MCF 10A (cell line): ENCODE measurements at regions not wholly inside any gene's neighbourhood (a gene's known extent, or its start where the extent isn't known, plus 50 kb on each side); places are given as distances from the start of the nearest gene placed in this dataset.

Experiments used
- BruUV-seq: library from RNA; stranded (reverse); fragments of 400-500 nt; replicated peaks from 2 replicates; lab custom pipeline; 2021; lab: Mats Ljungman, UMichigan
- CTCF ChIA-PET: fragments of 300-600 bp; sonication (Branson Sonifier 250); formaldehyde crosslinking; extraction: SDS; loops from one replicate; lab custom pipeline; 2021; ENCODE audit warnings: antibody characterized with exemption, inconsistent platforms; lab: Yijun Ruan, JAX
- POLR2A ChIA-PET: fragments of 300-600, 350-650 bp; sonication (Branson Sonifier 250); formaldehyde crosslinking; extraction: SDS; loops from one replicate; lab custom pipeline; 2020; ENCODE audit warnings: antibody characterized with exemption, inconsistent platforms; lab: Yijun Ruan, JAX
- DNase-seq: peaks from one replicate; pipeline ENCODE4 v3.0.0-alpha.2; 2018; ENCODE audit not compliant: unreplicated experiment
- H3K27ac Mint-ChIP-seq: one replicate; pipeline ENCODE4 v1.8.0; 2022; ENCODE audit warnings: mild to moderate bottlenecking, low read depth, mixed read lengths; ENCODE audit not compliant: unreplicated experiment
- H3K27me3 Mint-ChIP-seq: one replicate; pipeline ENCODE4 v1.8.0; 2022; ENCODE audit warnings: mixed read lengths; ENCODE audit not compliant: insufficient read depth, unreplicated experiment
- H3K36me3 Mint-ChIP-seq: one replicate; pipeline ENCODE4 v1.8.0; 2022; ENCODE audit warnings: mild to moderate bottlenecking, moderate library complexity, mixed read lengths; ENCODE audit not compliant: insufficient read depth, unreplicated experiment
- H3K4me1 Mint-ChIP-seq: one replicate; pipeline ENCODE4 v1.8.0; 2022; ENCODE audit warnings: mixed read lengths; ENCODE audit not compliant: insufficient read depth, unreplicated experiment
- H3K4me3 Mint-ChIP-seq: one replicate; pipeline ENCODE4 v1.8.0; 2022; ENCODE audit warnings: mild to moderate bottlenecking, moderate library complexity, mixed read lengths; ENCODE audit not compliant: unreplicated experiment
- H3K9me3 Mint-ChIP-seq: one replicate; pipeline ENCODE4 v1.8.0; 2022; ENCODE audit warnings: mixed read lengths; ENCODE audit not compliant: unreplicated experiment
- CTCF ChIP-seq: fragments of 200-600 bp; IDR thresholded peaks from one replicate; pipeline ENCODE4 v1.8.0; 2022; ENCODE audit warnings: antibody characterized with exemption, mild to moderate bottlenecking; ENCODE audit not compliant: unreplicated experiment
- intact Hi-C: fragments of 100-400 bp; cut with micrococcal nuclease; formaldehyde crosslinking; loops from 2 replicates; pipeline ENCODE4 v1.14.1; 2022

GRCh38 chr9:82567953-82568352 is 495.0 kb downstream of the RASEF start:
- no peak for TF ChIP-seq CTCF
- no peak for DNase-seq
- no peaks in the 10 kb centered on the region for H3K36me3 Mint-ChIP-seq
- ChIA-PET CTCF (interaction anchor here (0.7 to 1.1 kb wide), 2 partner anchors 39 to 848 kb away, joined by 3 to 4 read pairs; no protein-coding TSS in a partner anchor), POLR2A (interaction anchor here (0.6 kb wide), 1 partner anchor 1816 kb away, joined by 3 read pairs; no protein-coding TSS in a partner anchor)
- H3K9me3 Mint-ChIP-seq, result no peaks in the 10 kb centered on the region
- no peak overlapping the region for H3K27ac Mint-ChIP-seq
- BruUV-seq, result no TSS peak
- no peaks in the 10 kb centered on the region for H3K4me1 Mint-ChIP-seq
- no peaks in the 10 kb centered on the region for H3K27me3 Mint-ChIP-seq
- H3K4me3 Mint-ChIP-seq, result no peak overlapping the region
- intact Hi-C loops, result no loop called here

- CTCF ChIA-PET, result interaction anchor here (0.6 to 1.0 kb wide), 4 partner anchors 9 to 114 kb away, joined by 3 to 6 read pairs (median 4); no protein-coding TSS in a partner anchor
- TF ChIP-seq CTCF, result no peak
- POLR2A ChIA-PET, result no interaction called here
- H3K4me1 Mint-ChIP-seq, result no peaks in the 10 kb centered on the region
- H3K9me3 Mint-ChIP-seq, result peaks cover 7% of the 10 kb centered on the region
- no peaks in the 10 kb centered on the region for H3K36me3 Mint-ChIP-seq
- DNase-seq, result peak; percentile 13
- intact Hi-C loops, result no loop called here
- no peak overlapping the region for H3K4me3 Mint-ChIP-seq
- no peaks in the 10 kb centered on the region for H3K27me3 Mint-ChIP-seq
- no TSS peak for BruUV-seq
- H3K27ac Mint-ChIP-seq, result no peak overlapping the region
These were observed 492.7 kb downstream of the RASEF start for GRCh38 chr9:82570226-82570625.

- intact Hi-C loops, result no loop called here
- BruUV-seq, result no TSS peak
- Mint-ChIP-seq H3K4me3 (no peak overlapping the region), H3K4me1 (no peaks in the 10 kb centered on the region), H3K9me3 (peaks cover 7% of the 10 kb centered on the region), H3K36me3 (no peaks in the 10 kb centered on the region), H3K27ac (no peak overlapping the region), H3K27me3 (no peaks in the 10 kb centered on the region)
- no peak for TF ChIP-seq CTCF
- DNase-seq, result no peak
- ChIA-PET CTCF (interaction anchor here (0.7 to 1.1 kb wide), 2 partner anchors 10 to 1987 kb away, joined by 3 read pairs; no protein-coding TSS in a partner anchor), POLR2A (no interaction called here)
These were observed 491.4 kb downstream of the RASEF start for GRCh38 chr9:82571540-82571939.

DNA sequence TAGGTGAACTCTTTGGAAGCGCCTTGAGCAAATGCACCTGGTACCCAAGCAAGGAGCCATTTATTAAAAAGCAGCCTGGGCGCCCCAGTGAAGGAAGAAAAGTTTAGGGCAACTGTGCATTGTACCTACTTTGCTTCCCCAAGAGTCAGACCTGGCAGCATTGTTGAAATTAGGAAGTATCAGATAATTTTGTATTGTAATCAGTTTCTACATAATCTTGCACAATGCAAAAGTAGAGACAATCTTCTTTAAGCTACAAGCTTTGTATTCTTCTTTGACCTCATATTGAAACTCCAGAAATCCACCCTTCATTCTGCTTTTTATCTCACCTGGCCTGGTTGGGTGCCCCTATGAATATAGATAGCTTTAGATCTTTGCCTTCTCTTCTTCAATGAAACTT is 490.8 kb downstream of the RASEF start:
- intact Hi-C loops, result no loop called here
- ChIA-PET CTCF (interaction anchor here (2.0 kb wide), 1 partner anchor 34 kb away, joined by 9 read pairs; no protein-coding TSS in a partner anchor), POLR2A (no interaction called here)
- Mint-ChIP-seq H3K9me3 (peaks cover 7% of the 10 kb centered on the region), H3K4me1 (no peaks in the 10 kb centered on the region), H3K4me3 (no peak overlapping the region), H3K27ac (no peak overlapping the region), H3K36me3 (no peaks in the 10 kb centered on the region), H3K27me3 (no peaks in the 10 kb centered on the region)
- no peak for DNase-seq
- no TSS peak for BruUV-seq
- TF ChIP-seq CTCF, result no peak
